ENCODE measurements at regions not wholly inside any gene's neighbourhood (a gene's known extent, or its start where the extent isn't known, plus 50 kb on each side); places are given as distances from the start of the nearest gene placed in this dataset.

- DNase-seq (ENCODE audit: low read depth): no peak
- H3K4me3 ChIP-seq (ENCODE audit: low read length): no peak overlapping the region
- TF ChIP-seq CTCF (IDR thresholded peaks at IDR 0.05; ENCODE audit: insufficient read depth, low read depth, low read length, missing control alignments): no peak
Measured at GRCh38 chr5:28388428-28388827, 1350.0 kb upstream of the CDH9 start.

GRCh38 chr5:28386712-28387111 is 1348.3 kb upstream of the CDH9 start:
- H3K4me3 ChIP-seq (ENCODE audit: low read length): no peak overlapping the region
- TF ChIP-seq CTCF (IDR thresholded peaks at IDR 0.05; ENCODE audit: insufficient read depth, low read depth, low read length, missing control alignments): no peak

GRCh38 chr5:28380167-28380566 is 1341.8 kb upstream of the CDH9 start:
- no peak overlapping the region for H3K4me3 ChIP-seq (ENCODE audit: low read length)
- no peak for DNase-seq (ENCODE audit: low read depth)
- TF ChIP-seq CTCF (IDR thresholded peaks at IDR 0.05; ENCODE audit: insufficient read depth, low read depth, low read length, missing control alignments): no peak

More at GRCh38 chr5:28386712-28387111, 1348.3 kb upstream of the CDH9 start:
- no peak for DNase-seq (ENCODE audit: low read depth)

- H3K4me3 ChIP-seq (ENCODE audit: low read length): no peak overlapping the region
- peak; percentile 55 for DNase-seq (ENCODE audit: low read depth)
- no peak for TF ChIP-seq CTCF (IDR thresholded peaks at IDR 0.05; ENCODE audit: insufficient read depth, low read depth, low read length, missing control alignments)
Measured at GRCh38 chr5:28374492-28374967, 1336.1 kb upstream of the CDH9 start.

- no peak overlapping the region for H3K4me3 ChIP-seq (ENCODE audit: low read length)
- no peak for DNase-seq (ENCODE audit: low read depth)
- TF ChIP-seq CTCF (IDR thresholded peaks at IDR 0.05; ENCODE audit: insufficient read depth, low read depth, low read length, missing control alignments): no peak
Measured at GRCh38 chr5:28370896-28371295, 1332.5 kb upstream of the CDH9 start.

GRCh38 chr5:28369418-28369817 is 1331.0 kb upstream of the CDH9 start:
- no peak for TF ChIP-seq CTCF (IDR thresholded peaks at IDR 0.05; ENCODE audit: insufficient read depth, low read depth, low read length, missing control alignments)
- H3K4me3 ChIP-seq (ENCODE audit: low read length): no peak overlapping the region
- peak; percentile 7 for DNase-seq (ENCODE audit: low read depth)

GRCh38 chr5:28355831-28356230 is 1317.4 kb upstream of the CDH9 start:
- H3K4me3 ChIP-seq (ENCODE audit: low read length): no peak overlapping the region
- DNase-seq (ENCODE audit: low read depth): peak; percentile 18
- no peak for TF ChIP-seq CTCF (IDR thresholded peaks at IDR 0.05; ENCODE audit: insufficient read depth, low read depth, low read length, missing control alignments)

Measured in epithelial cell of esophagus (primary cell).